ENCODE measurements at regions not wholly inside any gene's neighbourhood (a gene's known extent, or its start where the extent isn't known, plus 50 kb on each side); places are given as distances from the start of the nearest gene placed in this dataset.

- Mint-ChIP-seq H3K9me3 (no peaks in the 10 kb centered on the region), H3K4me3 (no peak overlapping the region), H3K27ac (no peak overlapping the region), H3K36me3 (ENCODE audit: low read depth) (peaks cover 9% of the 10 kb centered on the region), H3K4me1 (ENCODE audit: low read depth) (no peaks in the 10 kb centered on the region), H3K27me3 (ENCODE audit: low read depth) (no peaks in the 10 kb centered on the region)
- intact Hi-C loops (cut with micrococcal nuclease) = no loop called here
- CTCF ChIA-PET = no interaction called here
- no peak for DNase-seq
These were observed 94.4 kb downstream of the BLTP1 start for GRCh38 chr4:122246551-122246950.

- intact Hi-C loops (cut with micrococcal nuclease) = no loop called here
- CTCF ChIA-PET = interaction anchor here (0.6 to 1.5 kb wide), 4 partner anchors 23 to 329 kb away, joined by 3 to 7 read pairs (median 4); no protein-coding TSS in a partner anchor
- H3K27ac Mint-ChIP-seq = no peak overlapping the region
- H3K4me1 Mint-ChIP-seq (ENCODE audit: low read depth) = no peaks in the 10 kb centered on the region
- H3K36me3 Mint-ChIP-seq (ENCODE audit: low read depth) = peaks cover 17% of the 10 kb centered on the region
- no peak overlapping the region for H3K4me3 Mint-ChIP-seq
- H3K27me3 Mint-ChIP-seq (ENCODE audit: low read depth) = no peaks in the 10 kb centered on the region
- H3K9me3 Mint-ChIP-seq = no peaks in the 10 kb centered on the region
- no peak for DNase-seq
These were observed 97.2 kb downstream of the BLTP1 start for GRCh38 chr4:122249357-122249756.

- Mint-ChIP-seq H3K4me3 (no peak overlapping the region), H3K9me3 (no peaks in the 10 kb centered on the region), H3K27me3 (ENCODE audit: low read depth) (no peaks in the 10 kb centered on the region), H3K36me3 (ENCODE audit: low read depth) (peaks cover 26% of the 10 kb centered on the region), H3K27ac (no peak overlapping the region), H3K4me1 (ENCODE audit: low read depth) (no peaks in the 10 kb centered on the region)
- DNase-seq = no peak
- CTCF ChIA-PET = no interaction called here
- intact Hi-C loops (cut with micrococcal nuclease) = no loop called here
These were observed 100.5 kb downstream of the BLTP1 start for GRCh38 chr4:122252584-122252983.

- Mint-ChIP-seq H3K27ac (no peak overlapping the region), H3K4me1 (ENCODE audit: low read depth) (no peaks in the 10 kb centered on the region), H3K27me3 (ENCODE audit: low read depth) (no peaks in the 10 kb centered on the region), H3K36me3 (ENCODE audit: low read depth) (peaks cover 22% of the 10 kb centered on the region), H3K4me3 (no peak overlapping the region), H3K9me3 (no peaks in the 10 kb centered on the region)
- no peak for DNase-seq
- CTCF ChIA-PET = no interaction called here
- intact Hi-C loops (cut with micrococcal nuclease) = no loop called here
These were observed 107.7 kb downstream of the BLTP1 start for GRCh38 chr4:122259849-122260248.

- H3K9me3 Mint-ChIP-seq = no peaks in the 10 kb centered on the region
- H3K4me1 Mint-ChIP-seq (ENCODE audit: low read depth) = no peaks in the 10 kb centered on the region
- peaks cover 22% of the 10 kb centered on the region for H3K36me3 Mint-ChIP-seq (ENCODE audit: low read depth)
- no peak for DNase-seq
- intact Hi-C loops (cut with micrococcal nuclease) = no loop called here
- H3K27me3 Mint-ChIP-seq (ENCODE audit: low read depth) = no peaks in the 10 kb centered on the region
- no peak overlapping the region for H3K27ac Mint-ChIP-seq
- H3K4me3 Mint-ChIP-seq = no peak overlapping the region
- CTCF ChIA-PET = no interaction called here
These were observed 102.5 kb upstream of the ADAD1 start for GRCh38 chr4:122276359-122276758.

GRCh38 chr4:122278976-122279375, 99.8 kb upstream of the ADAD1 start:
- H3K27ac Mint-ChIP-seq = no peak overlapping the region
- DNase-seq = no peak
- intact Hi-C loops (cut with micrococcal nuclease) = no loop called here
- H3K36me3 Mint-ChIP-seq (ENCODE audit: low read depth) = peaks cover 19% of the 10 kb centered on the region
- CTCF ChIA-PET = no interaction called here
- H3K4me3 Mint-ChIP-seq = no peak overlapping the region
- no peaks in the 10 kb centered on the region for H3K9me3 Mint-ChIP-seq
- no peaks in the 10 kb centered on the region for H3K27me3 Mint-ChIP-seq (ENCODE audit: low read depth)
- no peaks in the 10 kb centered on the region for H3K4me1 Mint-ChIP-seq (ENCODE audit: low read depth)

GRCh38 chr4:122279670-122280069, 99.1 kb upstream of the ADAD1 start:
- no peak for DNase-seq
- Mint-ChIP-seq H3K36me3 (ENCODE audit: low read depth) (peaks cover 19% of the 10 kb centered on the region), H3K4me1 (ENCODE audit: low read depth) (no peaks in the 10 kb centered on the region), H3K27me3 (ENCODE audit: low read depth) (no peaks in the 10 kb centered on the region), H3K4me3 (no peak overlapping the region), H3K27ac (no peak overlapping the region), H3K9me3 (no peaks in the 10 kb centered on the region)
- intact Hi-C loops (cut with micrococcal nuclease) = no loop called here
- CTCF ChIA-PET = no interaction called here

GRCh38 chr4:122285285-122285684, 93.5 kb upstream of the ADAD1 start:
- H3K4me3 Mint-ChIP-seq = no peak overlapping the region
- H3K36me3 Mint-ChIP-seq (ENCODE audit: low read depth) = peaks cover 3% of the 10 kb centered on the region
- DNase-seq = no peak
- no peaks in the 10 kb centered on the region for H3K9me3 Mint-ChIP-seq
- CTCF ChIA-PET = no interaction called here
- no peak overlapping the region for H3K27ac Mint-ChIP-seq
- H3K4me1 Mint-ChIP-seq (ENCODE audit: low read depth) = no peaks in the 10 kb centered on the region
- no peaks in the 10 kb centered on the region for H3K27me3 Mint-ChIP-seq (ENCODE audit: low read depth)
- intact Hi-C loops (cut with micrococcal nuclease) = no loop called here

GRCh38 chr4:122293374-122294365, 85.1 kb upstream of the ADAD1 start:
- H3K27ac Mint-ChIP-seq = no peak overlapping the region
- no peak for DNase-seq
- no peaks in the 10 kb centered on the region for H3K27me3 Mint-ChIP-seq (ENCODE audit: low read depth)
- H3K36me3 Mint-ChIP-seq (ENCODE audit: low read depth) = peaks cover 15% of the 10 kb centered on the region
- intact Hi-C loops (cut with micrococcal nuclease) = no loop called here
- CTCF ChIA-PET = no interaction called here
- H3K4me3 Mint-ChIP-seq = no peak overlapping the region
- H3K4me1 Mint-ChIP-seq (ENCODE audit: low read depth) = no peaks in the 10 kb centered on the region
- H3K9me3 Mint-ChIP-seq = no peaks in the 10 kb centered on the region

- Mint-ChIP-seq H3K4me1 (ENCODE audit: low read depth) (no peaks in the 10 kb centered on the region), H3K27me3 (ENCODE audit: low read depth) (no peaks in the 10 kb centered on the region), H3K9me3 (no peaks in the 10 kb centered on the region), H3K4me3 (no peak overlapping the region), H3K36me3 (ENCODE audit: low read depth) (peaks cover 16% of the 10 kb centered on the region), H3K27ac (no peak overlapping the region)
- CTCF ChIA-PET = no interaction called here
- intact Hi-C loops (cut with micrococcal nuclease) = no loop called here
- no peak for DNase-seq
These were observed 81.1 kb upstream of the ADAD1 start for GRCh38 chr4:122297694-122298093.

GRCh38 chr4:122300776-122301175, 78.0 kb upstream of the ADAD1 start:
- H3K4me3 Mint-ChIP-seq = no peak overlapping the region
- peaks cover 6% of the 10 kb centered on the region for H3K36me3 Mint-ChIP-seq (ENCODE audit: low read depth)
- intact Hi-C loops (cut with micrococcal nuclease) = no loop called here
- no peak for DNase-seq
- CTCF ChIA-PET = no interaction called here
- no peaks in the 10 kb centered on the region for H3K9me3 Mint-ChIP-seq
- H3K27me3 Mint-ChIP-seq (ENCODE audit: low read depth) = no peaks in the 10 kb centered on the region
- no peak overlapping the region for H3K27ac Mint-ChIP-seq
- H3K4me1 Mint-ChIP-seq (ENCODE audit: low read depth) = no peaks in the 10 kb centered on the region

- no peak overlapping the region for H3K4me3 Mint-ChIP-seq
- intact Hi-C loops (cut with micrococcal nuclease) = no loop called here
These were observed 73.0 kb upstream of the ADAD1 start for GRCh38 chr4:122305853-122306252.

More at GRCh38 chr4:122305853-122306252, 73.0 kb upstream of the ADAD1 start:
- CTCF ChIA-PET = interaction anchor here (1.3 kb wide), 1 partner anchor 273 kb away, joined by 4 read pairs; no protein-coding TSS in a partner anchor
- Mint-ChIP-seq H3K27ac (no peak overlapping the region), H3K4me1 (ENCODE audit: low read depth) (peaks cover 6% of the 10 kb centered on the region), H3K36me3 (ENCODE audit: low read depth) (peaks cover 8% of the 10 kb centered on the region), H3K9me3 (no peaks in the 10 kb centered on the region), H3K27me3 (ENCODE audit: low read depth) (no peaks in the 10 kb centered on the region)
- DNase-seq = no peak
